Vagina (tissue), 2 donors: ENCODE measurements at regions not wholly inside any gene's neighbourhood (a gene's known extent, or its start where the extent isn't known, plus 50 kb on each side); places are given as distances from the start of the nearest gene placed in this dataset.

Source experiments
- DNase-seq, 2 donors: peaks; one replicate each; pipeline ENCODE4 v3.0.0-alpha.2; 2017; ENCODE audit errors: extremely low spot score in 2 of 2
- H3K27ac ChIP-seq: fragments of 200-600 bp; sonication (generic); one replicate; pipeline ENCODE4 v1.5.1; 2019
- H3K27me3 ChIP-seq: fragments of 200-600 bp; sonication (generic); one replicate; pipeline ENCODE4 v1.5.1; 2019
- H3K36me3 ChIP-seq, 2 donors: fragments of 200-600 bp; sonication (generic); one replicate each; pipeline ENCODE4 v1.5.1; 2017 to 2019
- H3K4me1 ChIP-seq: fragments of 200-600 bp; sonication (generic); one replicate; pipeline ENCODE4 v1.5.1; 2019
- H3K4me3 ChIP-seq, 2 donors: fragments of 200-600 bp; sonication (generic); 1 replicate in 1 of 2; 2 replicates in 1 of 2; pipeline ENCODE4 v1.5.1; 2016 to 2019
- H3K9me3 ChIP-seq: fragments of 200-600 bp; sonication (generic); one replicate; pipeline ENCODE4 v1.5.1; 2019
- POLR2A ChIP-seq, 2 donors: fragments of 450-650 bp; IDR thresholded peaks; one replicate each; pipeline ENCODE4 v1.6.1; 2017; ENCODE audit warnings: antibody characterized with exemption in 2 of 2, mild to moderate bottlenecking in 2 of 2, moderate library complexity in 2 of 2
- POLR2AphosphoS5 ChIP-seq, 2 donors: sonication (generic); formaldehyde crosslinking; IDR thresholded peaks; one replicate each; pipeline ENCODE4 v1.9.0; 2017; ENCODE audit warnings: antibody characterized with exemption in 2 of 2, mild to moderate bottlenecking in 2 of 2, low read depth in 1 of 2; ENCODE audit not compliant: insufficient read depth in 1 of 2
- intact Hi-C: fragments of 100-400 bp; cut with DNase I; formaldehyde crosslinking; loops from one replicate; pipeline ENCODE4 v1.15.1; 2023
- TF ChIP-seq, protein P1 (sequence below), 3 experiments: fragments of 450-650 bp in 2 of 3; fragments of 200-600 bp in 1 of 3; sonication (generic) in 1 of 3; IDR thresholded peaks; one replicate each; pipeline ENCODE4 v1.5.1; 2017 to 2019; ENCODE audit warnings: antibody characterized with exemption in 3 of 3, mild to moderate bottlenecking in 2 of 3, moderate library complexity in 2 of 3

DNA sequence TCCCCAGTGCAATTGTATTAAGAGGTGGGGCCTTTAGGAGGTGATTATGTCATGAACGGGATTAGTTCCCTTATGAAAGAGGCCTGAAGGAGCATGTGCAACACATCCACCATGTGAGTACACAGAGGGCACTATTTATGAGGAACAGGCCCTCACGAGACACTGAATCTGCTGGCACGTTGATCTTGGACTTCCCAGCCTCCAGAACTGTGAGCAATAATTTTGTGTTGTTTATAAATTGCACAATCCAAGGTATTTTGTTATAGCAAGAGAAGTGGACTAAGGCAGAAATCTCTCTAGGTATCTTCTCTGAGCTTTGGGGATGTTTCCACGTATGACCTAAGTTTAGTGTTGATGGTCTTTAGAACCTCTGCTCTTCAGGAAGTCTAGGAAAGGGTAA, 149.3 kb upstream of the CBLB start:
- intact Hi-C loops: no loop called here
- Histone ChIP-seq H3K27ac (no peak overlapping the region), H3K36me3 (no peaks in the 10 kb centered on the region), H3K9me3 (no peaks in the 10 kb centered on the region), H3K4me3 (no peak overlapping the region), H3K4me1 (no peaks in the 10 kb centered on the region), H3K27me3 (no peaks in the 10 kb centered on the region)
- TF ChIP-seq, protein P1, sequence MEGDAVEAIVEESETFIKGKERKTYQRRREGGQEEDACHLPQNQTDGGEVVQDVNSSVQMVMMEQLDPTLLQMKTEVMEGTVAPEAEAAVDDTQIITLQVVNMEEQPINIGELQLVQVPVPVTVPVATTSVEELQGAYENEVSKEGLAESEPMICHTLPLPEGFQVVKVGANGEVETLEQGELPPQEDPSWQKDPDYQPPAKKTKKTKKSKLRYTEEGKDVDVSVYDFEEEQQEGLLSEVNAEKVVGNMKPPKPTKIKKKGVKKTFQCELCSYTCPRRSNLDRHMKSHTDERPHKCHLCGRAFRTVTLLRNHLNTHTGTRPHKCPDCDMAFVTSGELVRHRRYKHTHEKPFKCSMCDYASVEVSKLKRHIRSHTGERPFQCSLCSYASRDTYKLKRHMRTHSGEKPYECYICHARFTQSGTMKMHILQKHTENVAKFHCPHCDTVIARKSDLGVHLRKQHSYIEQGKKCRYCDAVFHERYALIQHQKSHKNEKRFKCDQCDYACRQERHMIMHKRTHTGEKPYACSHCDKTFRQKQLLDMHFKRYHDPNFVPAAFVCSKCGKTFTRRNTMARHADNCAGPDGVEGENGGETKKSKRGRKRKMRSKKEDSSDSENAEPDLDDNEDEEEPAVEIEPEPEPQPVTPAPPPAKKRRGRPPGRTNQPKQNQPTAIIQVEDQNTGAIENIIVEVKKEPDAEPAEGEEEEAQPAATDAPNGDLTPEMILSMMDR (IDR thresholded peaks at IDR 0.05): no peak
- TF ChIP-seq POLR2A (IDR thresholded peaks at IDR 0.05): no peak
- TF ChIP-seq POLR2AphosphoS5 (IDR thresholded peaks at IDR 0.05; ENCODE audit: insufficient read depth in 1 of 2, low read depth in 1 of 2): no peak
- no peak for DNase-seq

DNA sequence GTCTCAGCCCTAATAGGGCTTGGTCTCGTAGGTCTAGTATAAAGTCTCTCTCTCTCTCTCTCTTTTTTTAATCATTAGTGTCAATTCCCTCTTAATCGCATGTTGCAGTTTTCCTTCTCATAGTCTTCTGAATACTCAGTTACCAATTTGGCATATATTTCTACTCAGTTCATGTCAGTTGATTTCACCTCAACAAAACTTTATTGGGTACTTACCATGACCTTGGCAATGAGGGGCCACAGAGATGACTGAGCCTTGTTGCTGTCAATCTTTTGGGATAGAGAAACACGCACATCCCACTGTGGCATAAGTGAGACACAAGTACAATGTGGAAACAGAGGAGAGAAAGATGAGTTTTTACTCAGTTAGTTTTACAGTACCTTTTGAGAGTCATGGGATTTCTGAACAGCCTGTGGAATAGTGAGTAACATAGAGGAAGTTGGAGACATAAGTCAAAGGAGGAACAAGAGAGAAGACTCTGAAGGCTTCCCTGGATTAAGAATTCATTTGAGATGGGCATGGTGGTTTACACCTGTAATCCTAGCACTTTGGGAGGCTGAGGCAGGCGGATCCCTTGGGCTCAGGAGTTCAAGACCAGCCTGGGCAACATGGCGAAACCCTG, 150.2 kb upstream of the CBLB start:
- Histone ChIP-seq H3K27me3 (no peaks in the 10 kb centered on the region), H3K9me3 (no peaks in the 10 kb centered on the region), H3K36me3 (no peaks in the 10 kb centered on the region), H3K4me1 (no peaks in the 10 kb centered on the region), H3K27ac (no peak overlapping the region), H3K4me3 (no peak overlapping the region)
- intact Hi-C loops: no loop called here
- no peak for DNase-seq
- TF ChIP-seq, protein P1 (IDR thresholded peaks at IDR 0.05): no peak

DNA sequence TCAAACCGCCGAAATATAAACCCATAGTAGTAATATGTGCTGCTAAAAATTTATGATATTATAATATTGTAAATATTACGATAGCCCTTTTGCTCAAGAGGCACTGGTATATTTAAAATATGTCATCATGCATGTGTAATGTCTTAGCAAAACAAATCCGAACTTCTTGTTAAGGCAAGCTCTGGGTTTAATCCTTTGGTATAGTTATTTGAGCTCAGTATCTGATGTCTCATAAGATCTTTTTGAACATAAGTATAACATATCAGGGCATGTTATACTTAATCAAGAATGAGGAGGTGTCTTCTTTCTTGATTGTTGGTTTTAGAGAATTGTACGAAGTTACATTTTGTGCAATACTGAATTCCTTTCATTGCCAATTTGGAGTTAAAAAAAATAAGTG, 154.1 kb upstream of the CBLB start:
- H3K4me3 ChIP-seq: no peak overlapping the region
- H3K27ac ChIP-seq: no peak overlapping the region
- no peaks in the 10 kb centered on the region for H3K4me1 ChIP-seq
- intact Hi-C loops: no loop called here
- TF ChIP-seq POLR2AphosphoS5 (IDR thresholded peaks at IDR 0.05; ENCODE audit: insufficient read depth in 1 of 2, low read depth in 1 of 2): peak in 1 of 2 donors; percentile 29
- TF ChIP-seq, protein P1 (IDR thresholded peaks at IDR 0.05): no peak
- H3K36me3 ChIP-seq: no peaks in the 10 kb centered on the region
- no peak for DNase-seq
- no peaks in the 10 kb centered on the region for H3K27me3 ChIP-seq
- no peaks in the 10 kb centered on the region for H3K9me3 ChIP-seq

DNA sequence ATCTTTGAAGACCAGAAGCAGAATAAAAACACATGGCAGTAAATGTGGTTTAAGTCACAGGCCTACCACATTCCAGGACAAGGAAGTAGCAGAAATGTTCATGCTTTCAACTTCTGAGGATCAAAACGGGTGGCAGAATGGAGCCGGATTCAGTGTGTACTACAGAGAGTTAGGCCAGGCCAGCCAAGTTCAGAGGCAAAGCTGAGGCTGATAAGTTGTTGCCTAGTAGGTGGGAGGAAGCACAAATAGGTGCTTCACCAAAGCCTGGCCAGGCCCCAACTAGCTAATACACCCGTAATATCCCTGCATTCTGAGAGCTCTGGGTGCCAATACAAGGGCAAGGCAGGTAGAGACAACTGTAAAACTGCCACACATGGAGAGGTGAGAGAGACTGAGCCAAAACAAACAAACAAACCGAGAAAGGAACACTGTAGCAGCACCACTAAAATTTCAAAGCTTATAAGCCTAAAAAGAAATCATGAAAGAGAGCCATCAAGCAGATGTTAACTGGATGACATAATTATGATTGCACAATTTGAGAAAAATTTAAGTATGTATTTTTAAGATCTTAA, 156.4 kb upstream of the CBLB start:
- Histone ChIP-seq H3K4me3 (no peak overlapping the region), H3K27ac (no peak overlapping the region), H3K9me3 (no peaks in the 10 kb centered on the region), H3K27me3 (no peaks in the 10 kb centered on the region), H3K4me1 (no peaks in the 10 kb centered on the region), H3K36me3 (no peaks in the 10 kb centered on the region)
- intact Hi-C loops: no loop called here
- TF ChIP-seq POLR2AphosphoS5 (IDR thresholded peaks at IDR 0.05; ENCODE audit: insufficient read depth in 1 of 2, low read depth in 1 of 2) (no peak), POLR2A (IDR thresholded peaks at IDR 0.05) (no peak)
- TF ChIP-seq, protein P1 (IDR thresholded peaks at IDR 0.05): no peak
- no peak for DNase-seq

DNA sequence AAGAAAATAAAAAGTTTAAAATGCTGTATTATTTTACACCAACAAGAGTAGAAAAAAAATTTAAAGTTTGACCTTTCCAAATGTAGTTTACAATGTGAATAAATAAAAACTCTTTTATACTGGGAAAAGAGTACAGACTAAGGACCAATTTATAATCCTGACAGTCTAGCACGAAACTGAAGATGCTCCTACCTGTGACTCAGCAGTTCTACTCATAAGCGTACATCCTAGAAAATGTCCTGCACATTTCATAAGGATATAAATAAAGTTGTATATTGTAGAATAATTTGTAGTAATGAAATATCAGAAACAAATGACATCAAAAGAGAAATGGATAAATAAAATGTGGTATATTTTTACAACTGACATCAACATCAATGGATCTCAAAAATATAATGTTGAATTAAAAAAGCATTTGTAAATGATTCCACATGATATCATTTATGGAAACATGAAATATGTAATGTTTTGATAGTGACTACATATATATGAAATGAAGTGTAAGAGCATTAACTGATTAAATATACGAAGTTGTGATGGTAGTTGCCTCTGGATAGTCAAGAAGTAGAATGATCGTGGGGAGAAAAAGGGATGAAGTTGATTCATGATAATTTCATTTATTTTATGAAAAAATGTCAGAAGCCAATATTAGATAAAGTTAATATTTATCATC, 161.3 kb upstream of the CBLB start:
- no peaks in the 10 kb centered on the region for H3K36me3 ChIP-seq
- no peaks in the 10 kb centered on the region for H3K4me1 ChIP-seq
- intact Hi-C loops: no loop called here
- no peaks in the 10 kb centered on the region for H3K27me3 ChIP-seq
- H3K27ac ChIP-seq: no peak overlapping the region
- no peaks in the 10 kb centered on the region for H3K9me3 ChIP-seq
- DNase-seq: no peak
- TF ChIP-seq, protein P1 (IDR thresholded peaks at IDR 0.05): no peak
- TF ChIP-seq POLR2AphosphoS5 (IDR thresholded peaks at IDR 0.05; ENCODE audit: insufficient read depth in 1 of 2, low read depth in 1 of 2): no peak
- no peak for TF ChIP-seq POLR2A (IDR thresholded peaks at IDR 0.05)
- no peak overlapping the region for H3K4me3 ChIP-seq
